SK-N-SH treated with all-trans-retinoic acid at 6 μM for 48 hours (cell line): ENCODE measurements at regions not wholly inside any gene's neighbourhood (a gene's known extent, or its start where the extent isn't known, plus 50 kb on each side); places are given as distances from the start of the nearest gene placed in this dataset.

Experiments used
- ATAC-seq: fragments of 200-7000 bp; cut with Tn5 transposase; 3 replicates; pipeline ENCODE4 v1.9.1; 2020; ENCODE audit warnings: mild to moderate bottlenecking, moderate library complexity
- BACH2 ChIP-seq: fragments of 250-450 bp; sonication (Bioruptor Pico); IDR thresholded peaks from 2 replicates; pipeline ENCODE4 v1.9.0; 2021; ENCODE audit warnings: mild to moderate bottlenecking, borderline replicate concordance
- GLIS3 ChIP-seq: fragments of 250-450 bp; sonication (Bioruptor Pico); IDR thresholded peaks from 2 replicates; pipeline ENCODE4 v1.5.0; 2020; ENCODE audit warnings: mild to moderate bottlenecking, moderate library complexity
- ISL1 ChIP-seq: fragments of 250-450 bp; sonication (Bioruptor Pico); IDR thresholded peaks from 2 replicates; pipeline ENCODE4 v2.1.2; 2022; ENCODE audit warnings: mild to moderate bottlenecking, moderate library complexity
- OSR1 ChIP-seq: fragments of 250-450 bp; sonication (Bioruptor Pico); IDR thresholded peaks from 2 replicates; pipeline ENCODE4 v1.8.0; 2022; ENCODE audit warnings: moderate library complexity, mild to moderate bottlenecking, inconsistent platforms
- RARB ChIP-seq: fragments of 250-450 bp; sonication (Bioruptor Pico); IDR thresholded peaks from 2 replicates; pipeline ENCODE4 v1.8.0; 2021; ENCODE audit warnings: mild to moderate bottlenecking, moderate library complexity
- SNAI2 ChIP-seq: fragments of 250-450 bp; sonication (Bioruptor Pico); IDR thresholded peaks from 2 replicates; pipeline ENCODE4 v1.5.0; 2020; ENCODE audit warnings: mild to moderate bottlenecking, moderate library complexity
- TCF4 ChIP-seq: fragments of 250-450 bp; sonication (Bioruptor Pico); IDR thresholded peaks from 2 replicates; pipeline ENCODE4 v1.8.0; 2021; ENCODE audit warnings: mild to moderate bottlenecking, moderate library complexity, borderline replicate concordance
- TOX ChIP-seq: fragments of 250-450 bp; sonication (Bioruptor Pico); IDR thresholded peaks from 2 replicates; pipeline ENCODE4 v1.8.0; 2021; ENCODE audit warnings: mild to moderate bottlenecking, moderate library complexity, borderline replicate concordance
- ZC3H10 ChIP-seq: fragments of 250-450 bp; sonication (Bioruptor Pico); IDR thresholded peaks from 2 replicates; pipeline ENCODE4 v1.5.1; 2021; ENCODE audit warnings: mild to moderate bottlenecking, moderate library complexity
- ZFP3 ChIP-seq: fragments of 250-450 bp; sonication (Bioruptor Pico); IDR thresholded peaks from 2 replicates; pipeline ENCODE4 v1.5.0; 2020; ENCODE audit warnings: mild to moderate bottlenecking, moderate library complexity
- ZFP30 ChIP-seq: fragments of 450-650 bp; formaldehyde crosslinking; IDR thresholded peaks from 2 replicates; pipeline ENCODE4 v1.5.0; 2022; ENCODE audit warnings: mild to moderate bottlenecking, moderate library complexity
- TF ChIP-seq, protein P1 (sequence below): fragments of 250-450 bp; sonication (Bioruptor Pico); IDR thresholded peaks from 2 replicates; pipeline ENCODE4 v1.5.1; 2020; ENCODE audit warnings: low read depth, mild to moderate bottlenecking, moderate library complexity
- TF ChIP-seq, protein P2 (sequence below): fragments of 250-450 bp; sonication (Bioruptor Pico); IDR thresholded peaks from 2 replicates; pipeline ENCODE4 v1.8.0; 2020; ENCODE audit warnings: mild to moderate bottlenecking, moderate library complexity, borderline replicate concordance
- TF ChIP-seq, protein P3 (sequence below): fragments of 250-450 bp; sonication (Bioruptor Pico); IDR thresholded peaks from 2 replicates; pipeline ENCODE4 v1.5.1; 2021; ENCODE audit warnings: mild to moderate bottlenecking, moderate library complexity
- TF ChIP-seq, protein P4 (sequence below): fragments of 250-450 bp; sonication (Bioruptor Pico); IDR thresholded peaks from 2 replicates; pipeline ENCODE4 v1.8.0; 2021; ENCODE audit warnings: low read depth, mild to moderate bottlenecking, moderate library complexity, borderline replicate concordance
- TF ChIP-seq, protein P5 (sequence below): fragments of 250-450 bp; sonication (Bioruptor Pico); IDR thresholded peaks from 2 replicates; pipeline ENCODE4 v1.5.0; 2020; ENCODE audit warnings: mild to moderate bottlenecking, moderate library complexity

DNA sequence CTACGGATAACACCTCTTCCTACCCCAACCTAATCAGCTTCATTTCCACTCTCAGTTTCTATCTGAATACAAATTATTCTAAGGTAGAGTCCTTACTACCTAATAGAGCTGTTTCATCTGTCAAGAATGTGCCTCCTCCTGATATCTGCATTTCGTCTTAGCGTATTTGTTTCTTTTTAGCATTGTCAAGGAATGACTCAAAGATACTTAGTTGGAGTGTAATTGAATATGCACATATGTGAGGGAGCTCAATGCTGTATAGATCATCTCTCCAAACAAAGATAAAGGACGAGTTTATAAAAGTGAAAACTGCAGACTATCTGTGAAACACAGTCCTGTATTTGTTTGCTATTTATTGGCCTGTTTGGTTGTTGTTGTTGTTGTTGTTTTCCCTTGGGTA, 2059.4 kb upstream of the CELF4 start:
- TF ChIP-seq, protein P1, sequence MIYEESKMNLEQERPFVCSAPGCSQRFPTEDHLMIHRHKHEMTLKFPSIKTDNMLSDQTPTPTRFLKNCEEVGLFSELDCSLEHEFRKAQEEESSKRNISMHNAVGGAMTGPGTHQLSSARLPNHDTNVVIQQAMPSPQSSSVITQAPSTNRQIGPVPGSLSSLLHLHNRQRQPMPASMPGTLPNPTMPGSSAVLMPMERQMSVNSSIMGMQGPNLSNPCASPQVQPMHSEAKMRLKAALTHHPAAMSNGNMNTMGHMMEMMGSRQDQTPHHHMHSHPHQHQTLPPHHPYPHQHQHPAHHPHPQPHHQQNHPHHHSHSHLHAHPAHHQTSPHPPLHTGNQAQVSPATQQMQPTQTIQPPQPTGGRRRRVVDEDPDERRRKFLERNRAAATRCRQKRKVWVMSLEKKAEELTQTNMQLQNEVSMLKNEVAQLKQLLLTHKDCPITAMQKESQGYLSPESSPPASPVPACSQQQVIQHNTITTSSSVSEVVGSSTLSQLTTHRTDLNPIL (CRISPR knock-in tag), result peak; percentile 76
- TF ChIP-seq GLIS3 (CRISPR knock-in tag), result no peak
- TF ChIP-seq, protein P2, sequence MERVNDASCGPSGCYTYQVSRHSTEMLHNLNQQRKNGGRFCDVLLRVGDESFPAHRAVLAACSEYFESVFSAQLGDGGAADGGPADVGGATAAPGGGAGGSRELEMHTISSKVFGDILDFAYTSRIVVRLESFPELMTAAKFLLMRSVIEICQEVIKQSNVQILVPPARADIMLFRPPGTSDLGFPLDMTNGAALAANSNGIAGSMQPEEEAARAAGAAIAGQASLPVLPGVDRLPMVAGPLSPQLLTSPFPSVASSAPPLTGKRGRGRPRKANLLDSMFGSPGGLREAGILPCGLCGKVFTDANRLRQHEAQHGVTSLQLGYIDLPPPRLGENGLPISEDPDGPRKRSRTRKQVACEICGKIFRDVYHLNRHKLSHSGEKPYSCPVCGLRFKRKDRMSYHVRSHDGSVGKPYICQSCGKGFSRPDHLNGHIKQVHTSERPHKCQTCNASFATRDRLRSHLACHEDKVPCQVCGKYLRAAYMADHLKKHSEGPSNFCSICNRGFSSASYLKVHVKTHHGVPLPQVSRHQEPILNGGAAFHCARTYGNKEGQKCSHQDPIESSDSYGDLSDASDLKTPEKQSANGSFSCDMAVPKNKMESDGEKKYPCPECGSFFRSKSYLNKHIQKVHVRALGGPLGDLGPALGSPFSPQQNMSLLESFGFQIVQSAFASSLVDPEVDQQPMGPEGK (CRISPR knock-in tag), result peak; percentile 52; the same call in 1 of the 2 replicates
- no peak for TF ChIP-seq RARB (CRISPR knock-in tag)
- TF ChIP-seq, protein P3, sequence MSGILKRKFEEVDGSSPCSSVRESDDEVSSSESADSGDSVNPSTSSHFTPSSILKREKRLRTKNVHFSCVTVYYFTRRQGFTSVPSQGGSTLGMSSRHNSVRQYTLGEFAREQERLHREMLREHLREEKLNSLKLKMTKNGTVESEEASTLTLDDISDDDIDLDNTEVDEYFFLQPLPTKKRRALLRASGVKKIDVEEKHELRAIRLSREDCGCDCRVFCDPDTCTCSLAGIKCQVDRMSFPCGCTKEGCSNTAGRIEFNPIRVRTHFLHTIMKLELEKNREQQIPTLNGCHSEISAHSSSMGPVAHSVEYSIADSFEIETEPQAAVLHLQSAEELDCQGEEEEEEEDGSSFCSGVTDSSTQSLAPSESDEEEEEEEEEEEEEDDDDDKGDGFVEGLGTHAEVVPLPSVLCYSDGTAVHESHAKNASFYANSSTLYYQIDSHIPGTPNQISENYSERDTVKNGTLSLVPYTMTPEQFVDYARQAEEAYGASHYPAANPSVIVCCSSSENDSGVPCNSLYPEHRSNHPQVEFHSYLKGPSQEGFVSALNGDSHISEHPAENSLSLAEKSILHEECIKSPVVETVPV (CRISPR knock-in tag), result peak; percentile 34; the same call in 1 of the 2 replicates
- TF ChIP-seq TCF4, result 0 out of 2 replicates have a peak, but pooled peaks have one; percentile 20
- no peak for TF ChIP-seq BACH2 (CRISPR knock-in tag)
- TF ChIP-seq TOX (CRISPR knock-in tag), result no peak
- no peak for TF ChIP-seq ZFP30 (CRISPR knock-in tag)
- TF ChIP-seq ISL1 (CRISPR knock-in tag), result peak; percentile 96
- TF ChIP-seq, protein P4, sequence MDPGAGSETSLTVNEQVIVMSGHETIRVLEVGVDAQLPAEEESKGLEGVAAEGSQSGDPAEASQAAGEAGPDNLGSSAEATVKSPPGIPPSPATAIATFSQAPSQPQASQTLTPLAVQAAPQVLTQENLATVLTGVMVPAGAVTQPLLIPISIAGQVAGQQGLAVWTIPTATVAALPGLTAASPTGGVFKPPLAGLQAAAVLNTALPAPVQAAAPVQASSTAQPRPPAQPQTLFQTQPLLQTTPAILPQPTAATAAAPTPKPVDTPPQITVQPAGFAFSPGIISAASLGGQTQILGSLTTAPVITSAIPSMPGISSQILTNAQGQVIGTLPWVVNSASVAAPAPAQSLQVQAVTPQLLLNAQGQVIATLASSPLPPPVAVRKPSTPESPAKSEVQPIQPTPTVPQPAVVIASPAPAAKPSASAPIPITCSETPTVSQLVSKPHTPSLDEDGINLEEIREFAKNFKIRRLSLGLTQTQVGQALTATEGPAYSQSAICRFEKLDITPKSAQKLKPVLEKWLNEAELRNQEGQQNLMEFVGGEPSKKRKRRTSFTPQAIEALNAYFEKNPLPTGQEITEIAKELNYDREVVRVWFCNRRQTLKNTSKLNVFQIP (CRISPR knock-in tag), result no peak
- TF ChIP-seq ZFP3 (CRISPR knock-in tag), result 0 out of 2 replicates have a peak, but pooled peaks have one; percentile 46
- TF ChIP-seq OSR1, result no peak
- TF ChIP-seq SNAI2 (CRISPR knock-in tag), result no peak
- 0 out of 2 replicates have a peak, but pooled peaks have one; percentile 11 for TF ChIP-seq ZC3H10 (CRISPR knock-in tag)
- ATAC-seq, result no peak

DNA sequence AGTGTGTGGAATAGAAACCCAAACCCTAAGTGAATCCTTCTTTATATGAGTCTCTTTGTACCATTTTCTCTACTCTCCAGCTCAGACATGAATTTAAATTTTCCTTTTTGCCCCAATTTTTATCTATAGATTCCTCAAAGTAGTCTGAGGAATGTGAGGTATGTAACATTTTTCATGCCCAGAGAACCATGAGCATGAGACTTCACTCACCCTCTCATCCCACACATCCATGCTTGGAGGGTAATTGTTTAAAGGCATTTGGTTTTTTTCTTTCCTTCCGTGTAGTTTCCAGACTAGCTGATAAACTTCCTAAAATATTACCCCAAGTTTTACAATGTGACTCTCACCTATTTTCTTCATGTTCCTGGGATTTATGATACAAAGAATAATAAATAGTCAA, 2056.8 kb upstream of the CELF4 start:
- TF ChIP-seq, protein P1 (CRISPR knock-in tag), result no peak
- TF ChIP-seq, protein P3 (CRISPR knock-in tag), result no peak
- TF ChIP-seq ISL1 (CRISPR knock-in tag), result no peak
- TF ChIP-seq, protein P5, sequence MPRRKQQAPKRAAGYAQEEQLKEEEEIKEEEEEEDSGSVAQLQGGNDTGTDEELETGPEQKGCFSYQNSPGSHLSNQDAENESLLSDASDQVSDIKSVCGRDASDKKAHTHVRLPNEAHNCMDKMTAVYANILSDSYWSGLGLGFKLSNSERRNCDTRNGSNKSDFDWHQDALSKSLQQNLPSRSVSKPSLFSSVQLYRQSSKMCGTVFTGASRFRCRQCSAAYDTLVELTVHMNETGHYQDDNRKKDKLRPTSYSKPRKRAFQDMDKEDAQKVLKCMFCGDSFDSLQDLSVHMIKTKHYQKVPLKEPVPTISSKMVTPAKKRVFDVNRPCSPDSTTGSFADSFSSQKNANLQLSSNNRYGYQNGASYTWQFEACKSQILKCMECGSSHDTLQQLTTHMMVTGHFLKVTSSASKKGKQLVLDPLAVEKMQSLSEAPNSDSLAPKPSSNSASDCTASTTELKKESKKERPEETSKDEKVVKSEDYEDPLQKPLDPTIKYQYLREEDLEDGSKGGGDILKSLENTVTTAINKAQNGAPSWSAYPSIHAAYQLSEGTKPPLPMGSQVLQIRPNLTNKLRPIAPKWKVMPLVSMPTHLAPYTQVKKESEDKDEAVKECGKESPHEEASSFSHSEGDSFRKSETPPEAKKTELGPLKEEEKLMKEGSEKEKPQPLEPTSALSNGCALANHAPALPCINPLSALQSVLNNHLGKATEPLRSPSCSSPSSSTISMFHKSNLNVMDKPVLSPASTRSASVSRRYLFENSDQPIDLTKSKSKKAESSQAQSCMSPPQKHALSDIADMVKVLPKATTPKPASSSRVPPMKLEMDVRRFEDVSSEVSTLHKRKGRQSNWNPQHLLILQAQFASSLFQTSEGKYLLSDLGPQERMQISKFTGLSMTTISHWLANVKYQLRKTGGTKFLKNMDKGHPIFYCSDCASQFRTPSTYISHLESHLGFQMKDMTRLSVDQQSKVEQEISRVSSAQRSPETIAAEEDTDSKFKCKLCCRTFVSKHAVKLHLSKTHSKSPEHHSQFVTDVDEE (CRISPR knock-in tag), result no peak
- TF ChIP-seq, protein P4 (CRISPR knock-in tag), result no peak
- no peak for TF ChIP-seq BACH2 (CRISPR knock-in tag)
- ATAC-seq, result no peak
